A673 (cell line): ENCODE measurements at regions not wholly inside any gene's neighbourhood (a gene's known extent, or its start where the extent isn't known, plus 50 kb on each side); places are given as distances from the start of the nearest gene placed in this dataset.

ENCODE experiments used
- BruUV-seq: library from RNA; stranded (reverse); fragments of 400-500 nt; replicated peaks from 2 replicates; lab custom pipeline; 2021; lab: Mats Ljungman, UMichigan
- CTCF ChIA-PET: fragments of 300-600 bp; sonication (Branson Sonifier 250); formaldehyde crosslinking; loops from one replicate; lab custom pipeline; 2022; ENCODE audit warnings: antibody characterized with exemption; lab: Charles Lee
- POLR2A ChIA-PET: fragments of 300-600 bp; sonication (Branson Sonifier 250); formaldehyde crosslinking; loops from one replicate; lab custom pipeline; 2022; ENCODE audit warnings: antibody characterized with exemption; ENCODE audit not compliant: low non-redundant PET; lab: Charles Lee
- DNase-seq: peaks from one replicate; pipeline ENCODE4 v3.0.0-alpha.2; 2015; ENCODE audit warnings: low spot score
- H3K27ac ChIP-seq: fragments of 200-600 bp; sonication (generic); 2 replicates; pipeline ENCODE4 v1.5.1; 2016; ENCODE audit warnings: mixed run types, low read depth, mild to moderate bottlenecking, mixed read lengths, antibody characterized with exemption, low read length; ENCODE audit not compliant: poor library complexity, severe bottlenecking
- H3K27me3 ChIP-seq: fragments of 200-600 bp; sonication (generic); replicated peaks from 2 replicates; pipeline ENCODE4 v1.6.1; 2017; ENCODE audit warnings: mixed run types, low read depth, mild to moderate bottlenecking, mixed read lengths, antibody characterized with exemption, low read length; ENCODE audit not compliant: insufficient read depth, poor library complexity
- H3K36me3 ChIP-seq: fragments of 200-600 bp; sonication (generic); 2 replicates; pipeline ENCODE4 v1.6.1; 2016; ENCODE audit warnings: mixed run types, mild to moderate bottlenecking, mixed read lengths, antibody characterized with exemption, low read length; ENCODE audit not compliant: insufficient read depth, poor library complexity, severe bottlenecking
- H3K4me1 ChIP-seq: fragments of 200-600 bp; sonication (generic); 2 replicates; pipeline ENCODE4 v1.6.1; 2017; ENCODE audit warnings: mixed run types, mild to moderate bottlenecking, mixed read lengths, antibody characterized with exemption, low read length; ENCODE audit not compliant: insufficient read depth, poor library complexity, severe bottlenecking
- H3K4me3 ChIP-seq: fragments of 200-600 bp; sonication (generic); 2 replicates; pipeline ENCODE4 v1.5.1; 2016; ENCODE audit warnings: low read depth, mixed run types, mild to moderate bottlenecking, mixed read lengths, low read length; ENCODE audit not compliant: poor library complexity, severe bottlenecking
- H3K9me3 ChIP-seq: fragments of 200-600 bp; sonication (generic); 2 replicates; pipeline ENCODE4 v1.6.1; 2016; ENCODE audit warnings: mixed run types, low read depth, mild to moderate bottlenecking, mixed read lengths, antibody characterized with exemption, low read length; ENCODE audit not compliant: poor library complexity, severe bottlenecking
- CTCF ChIP-seq: fragments of 300-800, 200-600 bp; sonication (generic); conservative IDR thresholded peaks from 2 replicates; pipeline ENCODE4 v1.5.1; 2017; ENCODE audit warnings: low read depth, mild to moderate bottlenecking, antibody characterized with exemption, low read length, moderate library complexity, mixed read lengths
- EZH2 ChIP-seq: fragments of 200-600 bp; sonication (generic); IDR thresholded peaks from 2 replicates; pipeline ENCODE4 v1.6.1; 2017; ENCODE audit warnings: borderline replicate concordance, low read depth, mild to moderate bottlenecking, mixed read lengths, antibody characterized with exemption, low read length; ENCODE audit not compliant: poor library complexity, severe bottlenecking
- intact Hi-C: fragments of 100-400 bp; cut with micrococcal nuclease; formaldehyde crosslinking; loops from one replicate; pipeline ENCODE4 v1.10.0; 2022; ENCODE audit not compliant: unreplicated experiment

DNA sequence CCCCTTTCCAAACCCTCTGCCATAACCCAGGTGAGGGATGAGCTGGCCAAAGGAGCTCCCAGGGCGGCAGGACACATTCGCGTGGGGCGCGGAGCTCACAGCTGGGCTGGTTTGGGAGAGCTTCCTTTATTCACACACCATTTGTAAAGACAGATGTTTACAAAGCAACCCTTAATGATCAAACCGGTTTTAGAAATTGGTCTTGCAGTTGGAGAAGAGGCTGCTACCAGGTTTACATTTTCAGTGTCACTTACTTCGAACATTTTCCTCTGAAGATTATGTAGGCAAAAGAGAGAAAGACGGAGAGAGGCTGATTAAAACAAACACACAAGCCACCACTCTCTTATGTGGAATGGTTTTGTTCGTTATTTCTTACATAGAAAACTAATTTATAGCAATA, 648.7 kb downstream of the IRX1 start:
- Histone ChIP-seq H3K4me3 (no peak overlapping the region), H3K4me1 (no peaks in the 10 kb centered on the region), H3K36me3 (no peaks in the 10 kb centered on the region), H3K27ac (no peak overlapping the region), H3K9me3 (peaks cover 27% of the 10 kb centered on the region), H3K27me3 (no peaks in the 10 kb centered on the region)
- BruUV-seq = no TSS peak
- ChIA-PET POLR2A (no interaction called here), CTCF (no interaction called here)
- intact Hi-C loops = no loop called here
- no peak for TF ChIP-seq CTCF
- TF ChIP-seq EZH2 = no peak
- DNase-seq = no peak

- Histone ChIP-seq H3K4me3 (no peak overlapping the region), H3K36me3 (no peaks in the 10 kb centered on the region), H3K4me1 (no peaks in the 10 kb centered on the region), H3K27ac (no peak overlapping the region), H3K27me3 (no peaks in the 10 kb centered on the region), H3K9me3 (peaks cover 30% of the 10 kb centered on the region)
- POLR2A ChIA-PET = no interaction called here
- CTCF ChIA-PET = no interaction called here
- intact Hi-C loops = no loop called here
- TF ChIP-seq EZH2 (no peak), CTCF (no peak)
- DNase-seq = no peak
- no TSS peak for BruUV-seq
Observed at GRCh38 chr5:4245076-4245475, 649.4 kb downstream of the IRX1 start.

DNA sequence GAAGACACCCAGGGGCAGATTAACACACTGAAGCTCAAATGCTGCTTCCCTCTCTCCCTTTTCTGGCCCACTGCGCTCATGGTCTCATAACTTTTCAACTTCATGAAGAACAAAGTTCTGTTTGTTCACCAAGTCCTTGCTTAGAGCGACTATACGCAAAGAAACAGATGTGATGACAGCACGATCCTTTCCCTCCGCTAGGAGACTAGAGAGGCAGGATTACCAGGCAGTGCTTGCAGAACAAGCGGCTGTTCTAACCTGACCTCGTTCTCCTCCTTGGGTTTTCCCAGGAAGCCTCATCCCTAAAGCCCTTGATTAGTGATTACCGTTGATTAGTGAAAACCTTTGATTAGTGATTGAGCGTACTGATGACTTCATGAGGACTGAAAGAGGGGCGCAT, 649.9 kb downstream of the IRX1 start:
- no peak overlapping the region for H3K27ac ChIP-seq
- no TSS peak for BruUV-seq
- intact Hi-C loops = no loop called here
- no peak for TF ChIP-seq CTCF
- no peak for TF ChIP-seq EZH2
- H3K36me3 ChIP-seq = no peaks in the 10 kb centered on the region
- no peak for DNase-seq
- POLR2A ChIA-PET = no interaction called here
- CTCF ChIA-PET = no interaction called here
- H3K4me1 ChIP-seq = no peaks in the 10 kb centered on the region
- H3K27me3 ChIP-seq = no peaks in the 10 kb centered on the region
- H3K9me3 ChIP-seq = peaks cover 34% of the 10 kb centered on the region
- H3K4me3 ChIP-seq = no peak overlapping the region
